Smooth muscle cell (in vitro differentiated cells): ENCODE measurements at regions not wholly inside any gene's neighbourhood (a gene's known extent, or its start where the extent isn't known, plus 50 kb on each side); places are given as distances from the start of the nearest gene placed in this dataset.

Source experiments
- DNase-seq: peaks from one replicate; lab custom pipeline; 2025; ENCODE audit not compliant: unreplicated experiment; lab: John Stamatoyannopoulos, UW
- H2AFZ ChIP-seq: fragments of 200-600 bp; sonication (generic); 2 replicates; pipeline ENCODE4 v1.6.0; 2016; ENCODE audit warnings: antibody characterized with exemption, low read depth, mild to moderate bottlenecking
- H3F3A ChIP-seq: fragments of 200-600 bp; sonication (generic); 2 replicates; pipeline ENCODE4 v1.6.0; 2017; ENCODE audit warnings: antibody characterized with exemption, low read depth
- H3K27ac ChIP-seq: fragments of 200-600 bp; sonication (generic); 2 replicates; pipeline ENCODE4 v1.5.1; 2016; ENCODE audit warnings: low read depth, mild to moderate bottlenecking
- H3K27me3 ChIP-seq: fragments of 200-600 bp; sonication (generic); 2 replicates; pipeline ENCODE4 v1.6.1; 2016; ENCODE audit warnings: low read depth, mild to moderate bottlenecking
- H3K36me3 ChIP-seq: fragments of 200-600 bp; sonication (generic); 2 replicates; pipeline ENCODE4 v1.5.1; 2016; ENCODE audit warnings: low read depth
- H3K4me1 ChIP-seq: fragments of 200-600 bp; sonication (generic); 2 replicates; pipeline ENCODE4 v1.5.1; 2016; ENCODE audit warnings: low read depth
- H3K4me2 ChIP-seq: fragments of 200-600 bp; sonication (generic); 2 replicates; pipeline ENCODE4 v1.6.0; 2016; ENCODE audit warnings: mild to moderate bottlenecking
- H3K4me3 ChIP-seq: fragments of 200-600 bp; sonication (generic); 2 replicates; pipeline ENCODE4 v1.5.1; 2016; ENCODE audit warnings: mild to moderate bottlenecking
- H3K79me2 ChIP-seq: fragments of 200-600 bp; sonication (generic); 2 replicates; pipeline ENCODE4 v1.6.0; 2016; ENCODE audit warnings: low read depth, mild to moderate bottlenecking
- H3K9ac ChIP-seq: fragments of 200-600 bp; sonication (generic); 2 replicates; pipeline ENCODE4 v1.6.0; 2016; ENCODE audit warnings: low read depth
- H3K9me3 ChIP-seq: fragments of 200-600 bp; sonication (generic); replicated peaks from 2 replicates; pipeline ENCODE4 v1.5.1; 2016; ENCODE audit warnings: low read depth
- H4K20me1 ChIP-seq: fragments of 200-600 bp; sonication (generic); 2 replicates; pipeline ENCODE4 v1.6.0; 2016; ENCODE audit warnings: low read depth
- CTCF ChIP-seq: fragments of 200-600 bp; sonication (generic); IDR thresholded peaks from 2 replicates; pipeline ENCODE4 v1.5.1; 2017; ENCODE audit warnings: borderline replicate concordance, mild to moderate bottlenecking, antibody characterized with exemption; ENCODE audit not compliant: insufficient read depth, poor library complexity, severe bottlenecking
- WGBS: methylation state at CpG from one replicate; pipeline ENCODE4 v1.1.7; 2016; ENCODE audit warnings: low lambda C conversion rate; 5-methylcytosine and 5-hydroxymethylcytosine counted together

GRCh38 chr7:91777522-91777921 lies 103.0 kb downstream of the MTERF1 start:
- Histone ChIP-seq H2AFZ (no peak overlapping the region), H3K27ac (no peak overlapping the region), H3K4me1 (peaks cover 6% of the 10 kb centered on the region), H3K36me3 (no peaks in the 10 kb centered on the region), H3K4me2 (no peak overlapping the region), H3K79me2 (no peaks in the 10 kb centered on the region), H3K9ac (no peak overlapping the region), H3F3A (no peaks in the 10 kb centered on the region), H3K27me3 (no peaks in the 10 kb centered on the region), H4K20me1 (no peaks in the 10 kb centered on the region), H3K4me3 (no peak overlapping the region), H3K9me3 (no peaks in the 10 kb centered on the region)
- TF ChIP-seq CTCF = no peak
- DNase-seq = no peak
- WGBS = 85% methylated on average over 3 of the region's 3 CpGs

- TF ChIP-seq CTCF = no peak
- H3K27me3 ChIP-seq = peaks cover 7% of the 10 kb centered on the region
- H3K36me3 ChIP-seq = no peaks in the 10 kb centered on the region
- 54% methylated on average over 1 of the region's 1 CpG for WGBS
- no peak overlapping the region for H2AFZ ChIP-seq
- peaks cover 6% of the 10 kb centered on the region for H3K4me1 ChIP-seq
- no peaks in the 10 kb centered on the region for H3F3A ChIP-seq
- no peak for DNase-seq
- H3K4me3 ChIP-seq = no peak overlapping the region
- H4K20me1 ChIP-seq = no peaks in the 10 kb centered on the region
- H3K9me3 ChIP-seq = no peaks in the 10 kb centered on the region
- H3K4me2 ChIP-seq = no peak overlapping the region
- no peaks in the 10 kb centered on the region for H3K79me2 ChIP-seq
- no peak overlapping the region for H3K27ac ChIP-seq
- H3K9ac ChIP-seq = no peak overlapping the region
These were observed 102.1 kb downstream of the MTERF1 start for GRCh38 chr7:91778416-91778815.

GRCh38 chr7:91780521-91780920 lies 100.0 kb downstream of the MTERF1 start:
- Histone ChIP-seq H3K27me3 (peaks cover 9% of the 10 kb centered on the region), H3F3A (no peaks in the 10 kb centered on the region), H2AFZ (no peak overlapping the region), H3K79me2 (no peaks in the 10 kb centered on the region), H3K9ac (no peak overlapping the region), H3K27ac (no peak overlapping the region), H3K4me3 (no peak overlapping the region), H3K4me1 (peaks cover 6% of the 10 kb centered on the region), H3K36me3 (no peaks in the 10 kb centered on the region), H3K9me3 (no peaks in the 10 kb centered on the region), H4K20me1 (no peaks in the 10 kb centered on the region), H3K4me2 (no peak overlapping the region)
- DNase-seq = no peak
- no peak for TF ChIP-seq CTCF
- WGBS = 78% methylated on average over 5 of the region's 5 CpGs

GRCh38 chr7:91784469-91784868 lies 96.0 kb downstream of the MTERF1 start:
- H2AFZ ChIP-seq = no peak overlapping the region
- H4K20me1 ChIP-seq = no peaks in the 10 kb centered on the region
- peaks cover 9% of the 10 kb centered on the region for H3K27me3 ChIP-seq
- no peaks in the 10 kb centered on the region for H3K4me1 ChIP-seq
- WGBS = 59% methylated on average over 3 of the region's 3 CpGs
- H3F3A ChIP-seq = no peaks in the 10 kb centered on the region
- TF ChIP-seq CTCF = peak; percentile 54
- H3K9me3 ChIP-seq = no peaks in the 10 kb centered on the region
- H3K79me2 ChIP-seq = no peaks in the 10 kb centered on the region
- no peaks in the 10 kb centered on the region for H3K36me3 ChIP-seq
- H3K4me3 ChIP-seq = no peak overlapping the region
- no peak for DNase-seq
- H3K9ac ChIP-seq = no peak overlapping the region
- H3K4me2 ChIP-seq = no peak overlapping the region
- no peak overlapping the region for H3K27ac ChIP-seq
